GM21619 (cell line): ENCODE measurements at regions not wholly inside any gene's neighbourhood (a gene's known extent, or its start where the extent isn't known, plus 50 kb on each side); places are given as distances from the start of the nearest gene placed in this dataset.

Source experiments
- ATAC-seq: cut with Tn5 transposase; IDR thresholded peaks from one replicate; pipeline ENCODE4 v1.9.1; 2021; ENCODE audit not compliant: unreplicated experiment

GRCh38 chr1:175894581-175894980 is 151.2 kb upstream of the TNR start:
- no peak for ATAC-seq

GRCh38 chr1:175893192-175893591 is 149.8 kb upstream of the TNR start:
- no peak for ATAC-seq

- ATAC-seq, result no peak
Observed at GRCh38 chr1:175892686-175893085, 149.3 kb upstream of the TNR start.

- ATAC-seq, result no peak
Observed at GRCh38 chr1:175891783-175892309, 148.5 kb upstream of the TNR start.

- ATAC-seq, result no peak
Observed at GRCh38 chr1:175890958-175891357, 147.6 kb upstream of the TNR start.

- ATAC-seq, result no peak
Observed at GRCh38 chr1:175889848-175890247, 146.5 kb upstream of the TNR start.

DNA sequence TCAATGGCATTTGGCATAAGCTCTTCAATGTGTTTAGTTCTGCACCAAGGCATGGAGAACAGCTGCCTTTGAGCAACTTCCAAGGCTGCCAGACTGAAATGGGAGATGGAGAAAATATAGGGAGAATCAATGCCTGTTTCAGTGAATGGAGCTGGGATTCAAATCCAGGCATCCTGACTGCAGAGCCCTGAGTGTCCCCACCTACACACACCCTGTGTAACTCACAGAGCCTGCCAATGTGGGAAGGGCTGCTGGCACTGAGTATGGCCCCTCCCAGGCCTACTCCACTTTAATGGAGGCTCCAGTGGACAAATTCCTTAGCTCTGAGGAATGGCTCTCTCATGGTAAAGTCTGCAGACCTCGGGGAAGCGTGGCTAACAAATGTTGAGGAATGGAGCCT is 145.6 kb upstream of the TNR start:
- ATAC-seq, result no peak

GRCh38 chr1:175887981-175888428 is 144.6 kb upstream of the TNR start:
- ATAC-seq, result peak; percentile 83

GRCh38 chr1:175887521-175887920 is 144.1 kb upstream of the TNR start:
- no peak for ATAC-seq

GRCh38 chr1:175885326-175885725 is 141.9 kb upstream of the TNR start:
- no peak for ATAC-seq

DNA sequence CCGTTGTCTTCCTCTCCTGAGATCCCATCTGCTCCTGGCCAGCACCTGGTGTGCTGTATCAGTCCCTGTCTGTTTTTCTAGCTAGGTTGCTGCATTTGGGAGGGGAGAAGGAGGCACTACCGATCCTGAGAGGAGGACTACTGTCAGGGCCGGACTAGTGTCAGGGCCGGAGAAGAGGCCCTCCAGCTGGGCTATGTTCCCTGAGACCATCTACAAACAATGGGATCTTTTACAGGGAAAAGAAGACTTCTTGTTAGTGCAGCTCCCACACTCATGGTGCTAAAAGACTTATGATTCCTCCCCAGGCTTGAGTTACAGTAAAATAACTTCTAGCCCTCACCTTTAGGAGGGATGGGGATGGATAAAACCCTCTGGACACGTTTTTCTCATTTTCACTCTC is 141.0 kb upstream of the TNR start:
- no peak for ATAC-seq

- no peak for ATAC-seq
Observed at GRCh38 chr1:175882192-175882591, 138.8 kb upstream of the TNR start.

DNA sequence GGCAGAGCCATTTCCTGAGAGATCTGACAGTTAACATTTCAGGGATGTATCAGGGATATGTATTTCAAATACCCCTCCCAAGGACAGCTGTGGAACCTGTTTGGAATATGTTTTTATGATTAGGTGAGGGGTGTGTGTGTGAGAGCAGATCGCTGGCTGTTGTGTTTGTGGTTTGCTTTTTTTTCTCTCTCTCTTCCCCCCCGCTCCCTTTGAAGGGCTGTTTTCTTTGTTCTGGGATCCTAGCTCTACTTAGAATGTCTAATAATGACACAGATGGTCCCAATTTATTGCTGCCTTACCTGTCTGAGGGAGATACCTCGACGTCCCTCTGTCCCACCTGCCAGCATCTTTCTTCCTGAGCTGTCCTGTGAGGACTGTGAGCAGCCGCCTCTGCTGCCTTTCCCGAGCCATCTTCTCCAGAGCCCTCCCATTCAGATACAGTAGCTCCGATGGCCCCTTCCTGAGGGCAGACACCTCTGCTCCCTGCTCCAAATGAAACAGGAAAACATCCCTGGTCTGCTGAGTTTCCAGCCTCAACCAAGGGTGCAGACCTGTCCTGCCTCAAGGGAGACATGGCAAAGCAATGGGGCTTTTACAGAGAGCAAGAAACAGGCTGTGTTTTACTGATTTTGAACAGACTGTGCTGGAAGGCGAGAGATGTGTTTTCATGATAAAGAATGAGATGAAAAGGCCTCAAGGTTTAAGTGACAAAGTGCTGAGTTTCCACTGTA is 138.0 kb upstream of the TNR start:
- no peak for ATAC-seq

DNA sequence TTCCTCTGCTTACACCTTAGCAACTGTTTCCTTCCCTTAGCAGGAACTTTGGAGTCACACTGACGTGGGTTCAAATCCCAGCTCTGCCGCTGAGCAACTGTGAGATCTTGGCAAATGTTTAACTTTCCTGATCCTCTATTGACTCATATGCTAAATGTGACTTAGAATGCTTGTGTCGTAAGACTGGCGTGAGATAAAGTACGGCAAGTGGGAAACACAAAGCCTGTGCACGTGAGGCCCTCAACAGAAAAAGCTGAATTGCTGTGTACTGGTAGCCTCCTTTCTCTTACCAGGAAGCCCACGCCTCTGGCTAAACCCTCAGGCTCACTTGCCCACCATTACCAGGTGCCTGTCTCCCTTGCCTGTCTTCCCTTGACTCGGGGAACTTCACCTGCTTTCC is 135.4 kb upstream of the TNR start:
- no peak for ATAC-seq

DNA sequence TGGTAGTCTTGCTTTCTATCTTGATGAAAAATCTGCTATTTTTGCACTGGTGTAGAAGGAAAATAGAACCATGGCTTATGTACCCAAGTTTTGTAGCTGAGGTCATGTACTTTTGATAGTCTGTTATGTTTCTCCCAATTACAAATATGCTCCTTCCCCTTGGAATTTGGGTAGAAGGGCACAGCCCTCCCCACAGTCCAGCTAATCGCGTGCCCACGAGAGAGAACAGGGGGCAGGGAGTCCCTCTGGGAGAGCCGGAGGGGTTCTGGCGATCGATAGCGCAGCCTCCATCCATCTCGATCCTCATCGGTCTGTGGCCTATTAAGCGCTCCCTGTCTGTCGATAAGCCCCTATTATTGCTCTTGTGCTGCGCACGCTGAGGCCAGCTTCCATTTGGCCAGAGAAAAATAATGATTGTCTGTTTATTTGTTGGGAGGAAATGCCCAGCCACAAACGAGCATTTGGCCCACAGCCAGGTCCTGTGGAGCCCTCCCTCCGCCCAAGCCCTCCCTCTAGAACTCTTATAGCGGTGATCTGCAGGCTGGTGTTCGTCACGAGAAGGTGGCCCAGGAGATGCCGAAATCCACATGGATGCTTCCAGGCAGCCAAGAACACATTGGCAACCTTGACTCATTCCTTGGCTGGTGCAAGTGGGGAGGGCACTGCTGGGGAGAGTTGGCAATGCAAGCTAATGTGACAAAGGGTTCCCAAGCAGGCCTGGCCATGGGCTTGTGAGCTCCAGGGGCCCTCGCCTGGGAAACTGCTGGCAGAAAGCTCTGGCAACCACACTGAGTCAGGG is 134.7 kb upstream of the TNR start:
- no peak for ATAC-seq

- ATAC-seq, result no peak
Observed at GRCh38 chr1:175875556-175875955, 132.2 kb upstream of the TNR start.

DNA sequence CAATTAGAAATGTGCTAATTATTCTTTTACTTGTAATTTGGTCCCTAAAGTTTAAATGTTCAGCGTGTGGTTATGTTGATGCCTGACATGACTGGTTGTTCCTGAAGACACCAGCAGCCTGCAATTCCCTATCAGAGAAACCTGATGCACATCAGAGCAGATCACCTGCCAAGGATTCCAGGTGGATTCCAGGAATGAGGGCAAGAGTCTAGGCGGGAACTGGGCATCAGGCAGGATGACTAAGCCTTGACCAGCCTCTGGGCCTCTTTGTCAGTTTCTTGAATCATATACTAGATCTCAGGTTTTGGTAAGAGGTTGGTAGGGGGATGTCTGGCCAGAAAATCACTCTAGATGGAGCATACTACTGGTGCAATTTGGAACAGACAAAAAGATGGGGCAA is 130.7 kb upstream of the TNR start:
- ATAC-seq, result no peak

DNA sequence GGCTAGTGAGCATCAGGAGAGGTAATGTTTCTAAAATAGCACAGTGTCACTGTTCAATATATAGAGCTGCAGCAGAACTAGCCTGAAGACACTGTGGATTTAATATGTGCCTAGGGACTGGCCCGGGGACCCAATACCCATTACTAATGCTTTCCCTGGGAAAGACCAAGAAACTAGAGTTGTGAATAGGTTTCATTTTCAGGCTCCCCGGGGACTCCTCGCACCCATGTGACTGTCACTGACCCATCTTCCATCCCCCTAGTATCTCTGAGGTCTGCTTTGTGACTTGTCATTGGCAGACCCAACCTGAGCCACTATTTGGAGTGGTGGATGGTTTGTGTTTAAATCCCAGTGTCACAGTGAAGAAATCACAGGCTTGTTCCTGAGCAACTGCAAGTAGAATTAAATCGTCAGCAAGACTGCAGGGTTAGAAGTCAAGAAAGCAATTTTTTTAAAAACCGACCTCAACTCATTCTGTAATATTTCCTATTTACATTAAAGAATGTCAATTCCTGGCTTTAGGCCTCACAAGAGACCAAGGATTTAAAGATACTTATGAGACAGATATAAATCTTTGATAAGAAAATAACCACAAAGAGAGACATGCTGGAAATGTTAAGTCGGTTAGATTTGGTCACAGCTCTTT is 130.0 kb upstream of the TNR start:
- ATAC-seq, result peak; percentile 91

DNA sequence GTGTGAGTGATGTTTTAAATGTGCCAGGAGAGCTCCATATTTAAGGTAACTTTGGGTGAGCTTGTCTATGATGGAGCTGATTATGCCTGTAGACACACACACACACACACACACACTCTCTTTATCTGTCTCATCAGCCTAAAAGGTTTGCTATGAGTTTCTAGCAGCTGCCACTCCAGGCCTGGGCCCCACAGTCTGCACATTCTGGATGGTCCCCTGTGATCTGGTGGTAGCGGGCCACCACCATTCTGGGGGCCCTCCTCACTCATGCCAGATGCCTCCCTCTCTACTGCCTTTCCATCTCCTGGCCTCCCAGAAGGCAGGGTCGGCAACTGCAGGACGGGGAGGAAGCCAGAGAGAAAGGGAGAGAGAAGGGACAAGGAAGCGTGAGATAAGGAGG is 129.2 kb upstream of the TNR start:
- ATAC-seq, result no peak

DNA sequence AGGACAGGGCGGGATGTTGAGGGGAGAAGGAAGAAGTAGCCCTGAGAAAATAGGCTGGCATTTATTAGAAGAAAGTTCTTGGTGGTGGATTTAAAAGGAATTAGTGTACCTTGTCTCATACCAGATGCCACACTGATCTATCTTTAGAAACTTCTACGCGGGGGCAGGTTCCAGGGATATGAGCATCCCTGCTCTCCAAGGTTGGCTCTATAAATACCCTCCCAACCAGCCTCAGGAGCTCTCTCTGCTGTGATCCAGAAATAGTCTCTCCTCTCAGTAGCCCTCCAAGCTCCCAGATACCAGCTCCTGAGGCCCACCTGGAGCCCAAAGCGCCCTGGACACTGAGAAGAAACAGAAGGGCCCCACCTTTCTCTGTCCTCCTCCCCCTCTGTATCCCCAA is 128.3 kb upstream of the TNR start:
- ATAC-seq, result no peak

DNA sequence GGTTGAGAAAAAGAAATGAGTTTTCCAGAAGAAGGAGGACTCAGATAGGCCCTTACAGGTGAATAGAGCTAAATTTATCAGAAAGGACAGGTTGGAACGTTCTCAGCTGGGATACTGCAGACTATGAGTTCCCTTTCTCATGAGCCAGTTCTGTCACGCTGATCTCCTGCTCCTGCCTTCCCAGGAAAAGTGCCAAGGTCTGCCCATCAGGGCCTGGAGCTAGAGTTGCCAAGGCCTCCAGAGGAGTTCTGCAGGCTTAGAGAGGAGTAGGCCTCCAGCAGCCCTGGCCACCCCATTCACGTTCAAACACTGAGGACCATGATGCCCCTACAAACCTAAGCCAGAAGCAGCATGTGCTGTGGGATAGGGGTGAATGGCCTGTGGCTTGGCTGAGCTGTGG is 126.8 kb upstream of the TNR start:
- no peak for ATAC-seq

DNA sequence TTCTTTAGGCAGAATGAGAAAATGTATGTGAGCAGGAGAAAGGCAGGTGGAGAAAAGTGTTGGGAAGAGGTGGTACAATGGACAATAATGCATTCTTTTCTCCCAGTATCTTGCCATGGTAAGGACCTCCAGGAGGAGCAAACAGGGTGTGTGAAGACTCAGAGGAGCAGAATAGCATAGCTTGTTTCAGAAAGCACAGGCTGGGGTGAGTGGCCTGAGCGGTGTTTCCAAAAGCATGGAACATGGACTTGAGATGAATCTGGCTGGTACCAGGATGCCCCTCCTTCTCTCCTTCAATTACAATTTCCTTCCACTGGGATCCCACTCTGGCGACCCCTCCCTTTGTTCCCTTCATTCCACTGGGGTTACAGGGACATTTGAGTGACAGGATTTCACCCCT is 123.4 kb upstream of the TNR start:
- ATAC-seq, result no peak
